HepG2 (cell line): ENCODE measurements at regions not wholly inside any gene's neighbourhood (a gene's known extent, or its start where the extent isn't known, plus 50 kb on each side); places are given as distances from the start of the nearest gene placed in this dataset.

Experiments
- ATAC-seq: fragments of 200-7000 bp; cut with Tn5 transposase; 3 replicates; pipeline ENCODE4 v1.9.1; 2020; ENCODE audit warnings: mild to moderate bottlenecking, moderate library complexity
- BruUV-seq: library from RNA; stranded (reverse); fragments of 400-500 nt; replicated peaks from 2 replicates; lab custom pipeline; 2021; lab: Mats Ljungman, UMichigan
- CTCF ChIA-PET: fragments of 300-600 bp; formaldehyde crosslinking; extraction: SDS; loops from one replicate; lab custom pipeline; 2021; ENCODE audit warnings: low total read pairs, inconsistent platforms, low intra/inter-chr PET ratio; lab: Yijun Ruan, JAX
- POLR2A ChIA-PET: fragments of 350-600 bp; sonication (Branson Sonifier 250); formaldehyde crosslinking; loops from one replicate; lab custom pipeline; 2020; ENCODE audit warnings: antibody characterized with exemption, inconsistent platforms; lab: Yijun Ruan, JAX
- DNase-seq: peaks from one replicate; pipeline ENCODE4 v3.0.0-alpha.2; 2015; ENCODE audit warnings: low spot score
- FAIRE-seq: peaks from 3 replicates; lab custom pipeline; 2011; peaks lifted over from hg19 to GRCh38; lab: Jason Lieb, UNC
- H2AFZ ChIP-seq: one replicate; pipeline ENCODE4 v1.6.1; 2011; ENCODE audit warnings: low read length, inconsistent platforms
- H3K27ac ChIP-seq: fragments of 300-600 bp; 3 replicates; pipeline ENCODE4 v1.8.0; 2011; ENCODE audit warnings: mixed run types, mild to moderate bottlenecking, mixed read lengths, low read length, inconsistent platforms; ENCODE audit not compliant: insufficient read depth; ENCODE audit errors: extremely low read length
- H3K27me3 ChIP-seq, 2 experiments: fragments of 200-600 bp in 1 of 2; 2 replicates in 1 of 2; 3 replicates in 1 of 2; pipeline versions ENCODE4 v1.6.0 to v1.8.0; 2011; ENCODE audit warnings: low read length in 2 of 2, mild to moderate bottlenecking in 2 of 2, moderate library complexity in 2 of 2, inconsistent platforms in 1 of 2; ENCODE audit not compliant: insufficient read depth in 2 of 2, control insufficient read depth in 1 of 2
- H3K36me3 ChIP-seq, 2 experiments: fragments of 200-600 bp in 1 of 2; replicated peaks in 1 of 2; 2 replicates in 1 of 2; 3 replicates in 1 of 2; pipeline versions ENCODE4 v1.5.1 to v1.8.0; 2011; ENCODE audit warnings: low read length in 2 of 2, inconsistent platforms in 1 of 2; ENCODE audit not compliant: insufficient read depth in 2 of 2, control insufficient read depth in 1 of 2
- H3K4me1 ChIP-seq: 2 replicates; pipeline ENCODE4 v1.5.1; 2012; ENCODE audit warnings: low read length, inconsistent platforms; ENCODE audit not compliant: insufficient read depth
- H3K4me2 ChIP-seq: 2 replicates; pipeline ENCODE4 v1.6.0; 2011; ENCODE audit warnings: low read depth, low read length, inconsistent platforms
- H3K4me3 ChIP-seq, 3 experiments: fragments of 200-600 bp in 1 of 3; sonication (generic), shearing (Covaris generic) in 1 of 3; replicated peaks in 1 of 3; 2 replicates each; pipeline ENCODE4 v1.5.1; 2011 to 2016; ENCODE audit warnings: low read length in 3 of 3, inconsistent platforms in 2 of 3, low read depth in 2 of 3, mild to moderate bottlenecking in 2 of 3, control low read depth in 1 of 3, mixed read lengths in 1 of 3; ENCODE audit not compliant: insufficient read depth in 1 of 3
- H3K79me2 ChIP-seq: one replicate; pipeline ENCODE4 v1.6.1; 2011; ENCODE audit warnings: low read length, inconsistent platforms; ENCODE audit not compliant: insufficient read depth
- H3K9ac ChIP-seq: 2 replicates; pipeline ENCODE4 v1.6.0; 2011; ENCODE audit warnings: mild to moderate bottlenecking, low read depth, low read length, inconsistent platforms; ENCODE audit not compliant: insufficient read depth
- H3K9me3 ChIP-seq: 2 replicates; pipeline ENCODE4 v1.5.1; 2012; ENCODE audit warnings: mild to moderate bottlenecking, low read length
- H4K20me1 ChIP-seq: 2 replicates; pipeline ENCODE4 v1.6.0; 2011; ENCODE audit warnings: inconsistent platforms, mild to moderate bottlenecking, low read length, moderate library complexity; ENCODE audit not compliant: insufficient read depth
- ATAD3A ChIP-seq: sonication (generic); formaldehyde crosslinking; IDR thresholded peaks from 2 replicates; pipeline ENCODE4 v1.4.0; 2020; ENCODE audit warnings: missing genetic modification reagents
- CBX1 ChIP-seq: IDR thresholded peaks from one replicate; pipeline ENCODE4 v1.6.1; 2016; ENCODE audit warnings: antibody characterized with exemption, low read depth
- CREB1 ChIP-seq, 2 experiments: fragments of 450-650 bp in 1 of 2; IDR thresholded peaks; 2 replicates each; pipeline ENCODE4 v1.6.1; 2016 to 2017; ENCODE audit warnings: control low read depth in 1 of 2, mild to moderate bottlenecking in 1 of 2, missing compliant biosample characterization in 1 of 2, missing genetic modification characterization in 1 of 2
- HOXA5 ChIP-seq: sonication (generic); formaldehyde crosslinking; IDR thresholded peaks from 2 replicates; pipeline ENCODE4 v1.4.0; 2020; ENCODE audit warnings: missing genetic modification reagents
- HOXA9 ChIP-seq: sonication (generic); formaldehyde crosslinking; IDR thresholded peaks from 2 replicates; pipeline ENCODE4 v1.8.1; 2022; ENCODE audit warnings: missing genetic modification reagents, mild to moderate bottlenecking, moderate library complexity, borderline replicate concordance
- KLF12 ChIP-seq: sonication (generic); formaldehyde crosslinking; IDR thresholded peaks from 2 replicates; pipeline ENCODE4 v1.4.0; 2020; ENCODE audit warnings: missing genetic modification reagents, borderline replicate concordance
- MAF1 ChIP-seq: sonication (generic); formaldehyde crosslinking; IDR thresholded peaks from 2 replicates; pipeline ENCODE4 v1.5.0; 2020; ENCODE audit warnings: missing genetic modification reagents, borderline replicate concordance
- MTA3 ChIP-seq: sonication (generic); formaldehyde crosslinking; IDR thresholded peaks from 2 replicates; pipeline ENCODE4 v1.4.0; 2020; ENCODE audit warnings: missing genetic modification reagents
- MXD1 ChIP-seq: sonication (generic); formaldehyde crosslinking; IDR thresholded peaks from 2 replicates; pipeline ENCODE4 v1.4.0; 2020; ENCODE audit warnings: mild to moderate bottlenecking, missing genetic modification reagents
- ZNF432 ChIP-seq: sonication (generic); formaldehyde crosslinking; IDR thresholded peaks from 2 replicates; pipeline ENCODE4 v1.5.0; 2020; ENCODE audit warnings: missing genetic modification reagents, mild to moderate bottlenecking, borderline replicate concordance
- ZNF451 ChIP-seq: sonication (generic); formaldehyde crosslinking; IDR thresholded peaks from 2 replicates; pipeline ENCODE4 v1.5.0; 2020; ENCODE audit warnings: mild to moderate bottlenecking, missing genetic modification reagents
- ZNF496 ChIP-seq: sonication (generic); formaldehyde crosslinking; IDR thresholded peaks from 2 replicates; pipeline ENCODE4 v1.8.1; 2023; ENCODE audit warnings: mild to moderate bottlenecking, moderate library complexity, missing genetic modification reagents; ENCODE audit not compliant: insufficient replicate concordance
- ZNF614 ChIP-seq: IDR thresholded peaks from 2 replicates; pipeline ENCODE4 v1.6.1; 2018; ENCODE audit warnings: missing biosample characterization, missing genetic modification reagents, inconsistent platforms, borderline replicate concordance
- ZNF780A ChIP-seq: sonication (generic); formaldehyde crosslinking; IDR thresholded peaks from 2 replicates; pipeline ENCODE4 v1.8.0; 2022; ENCODE audit warnings: mild to moderate bottlenecking, missing genetic modification reagents, moderate library complexity
- WGBS: methylation state at CpG from one replicate; pipeline ENCODE4 v1.1.6; 2017; ENCODE audit warnings: low lambda C conversion rate; 5-methylcytosine and 5-hydroxymethylcytosine counted together
- in situ Hi-C: cut with HindIII; loops from 2 replicates; pipeline ENCODE4 v1.10.0; 2017; ENCODE audit warnings: low pct_unique_long_range_greater_than_20kb; ENCODE audit not compliant: extremely low pct_ligation_motif_present
- intact Hi-C: fragments of 100-400 bp; cut with micrococcal nuclease; formaldehyde crosslinking; loops from one replicate; pipeline ENCODE4 v1.10.0; 2022; ENCODE audit not compliant: unreplicated experiment

- no peak overlapping the region for H3K27ac ChIP-seq
- in situ Hi-C loops (no loop called here), intact Hi-C loops (no loop called here)
- no peaks in the 10 kb centered on the region for H3K9me3 ChIP-seq
- TF ChIP-seq MXD1 (CRISPR knock-in tag) (no peak), KLF12 (CRISPR knock-in tag) (no peak), CREB1 (IDR thresholded peaks at IDR 0.05) (no peak), CREB1 (CRISPR knock-in tag; IDR thresholded peaks at IDR 0.05) (no peak), HOXA9 (no peak), ZNF451 (CRISPR knock-in tag) (no peak), MTA3 (CRISPR knock-in tag) (no peak), HOXA5 (CRISPR knock-in tag) (no peak), MAF1 (no peak), ZNF496 (CRISPR knock-in tag) (no peak), ATAD3A (CRISPR knock-in tag) (no peak), ZNF614 (no peak), ZNF780A (CRISPR knock-in tag) (no peak), ZNF432 (no peak), CBX1 (no peak)
- H3K36me3 ChIP-seq, result no peaks in the 10 kb centered on the region
- WGBS, result 29% methylated on average over 3 of the region's 4 CpGs
- no peak overlapping the region for H2AFZ ChIP-seq
- H3K27me3 ChIP-seq, result no peaks in the 10 kb centered on the region; a peak in 1 of 5 replicates
- no peaks in the 10 kb centered on the region for H3K4me1 ChIP-seq
- FAIRE-seq, result no peak
- no peaks in the 10 kb centered on the region for H4K20me1 ChIP-seq
- H3K4me3 ChIP-seq, result no peak overlapping the region
- ChIA-PET POLR2A (no interaction called here), CTCF (no interaction called here)
- H3K9ac ChIP-seq, result no peak overlapping the region
- no TSS peak for BruUV-seq
- H3K79me2 ChIP-seq, result no peaks in the 10 kb centered on the region
- no peak for DNase-seq
- H3K4me2 ChIP-seq, result no peak overlapping the region
- no peak for ATAC-seq
Observed at GRCh38 chr16:55077266-55077665, 146.6 kb downstream of the IRX5 start.
